HPDE6-E6E7 (cell line): ENCODE measurements at regions not wholly inside any gene's neighbourhood (a gene's known extent, or its start where the extent isn't known, plus 50 kb on each side); places are given as distances from the start of the nearest gene placed in this dataset.
"Not testable (repeated sequence)": the region's sequence is repeated elsewhere in the genome, so short reads cannot be mapped to it uniquely, and the experiment has no call there.

Source experiments
- DNase-seq: peaks from one replicate; pipeline ENCODE4 v3.0.0; 2011; ENCODE audit warnings: missing footprints; ENCODE audit errors: extremely low spot score

- no peak for DNase-seq
These were observed 705.9 kb downstream of the PDCD6IP start for GRCh38 chr3:34504366-34504765.

DNA sequence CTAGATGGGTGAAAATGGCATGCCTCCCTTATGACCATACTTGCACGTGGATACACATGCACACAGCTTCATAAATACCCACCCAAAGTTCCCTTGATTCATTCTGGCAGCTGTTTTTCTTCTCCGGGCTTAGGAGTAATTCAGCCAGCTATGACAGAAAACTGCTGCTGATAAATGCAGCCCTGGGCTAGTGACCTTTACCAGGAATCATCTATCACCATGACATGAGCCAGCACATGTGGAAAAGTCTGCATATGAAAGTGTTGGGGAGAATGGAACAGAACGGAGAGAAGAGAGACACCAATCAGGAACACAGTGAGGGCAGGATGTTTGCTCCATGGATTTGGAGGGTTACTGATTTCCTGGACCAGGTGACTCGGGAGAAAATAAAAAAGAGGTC is 706.3 kb downstream of the PDCD6IP start:
- DNase-seq, result no peak

- DNase-seq, result no peak
These were observed 710.3 kb downstream of the PDCD6IP start for GRCh38 chr3:34508732-34509131.

DNA sequence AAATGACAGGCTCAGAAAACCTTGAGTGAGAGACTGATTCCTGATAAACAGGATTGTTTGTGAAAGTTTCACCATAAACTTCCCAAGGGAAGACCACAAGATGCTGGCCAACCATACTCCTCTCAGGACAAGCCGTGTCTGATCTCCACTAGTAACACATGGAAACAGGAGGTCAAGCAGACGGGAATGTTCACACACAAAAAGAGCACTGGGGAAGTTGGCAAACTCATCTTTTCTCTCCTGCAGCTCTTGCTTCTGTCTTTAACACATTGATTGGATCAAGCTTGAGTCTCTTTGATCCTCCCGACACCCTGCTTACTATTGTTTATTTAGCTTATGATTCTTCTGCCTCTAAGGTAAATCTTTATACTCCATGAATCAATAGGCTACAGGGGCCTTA is 713.5 kb downstream of the PDCD6IP start:
- no peak for DNase-seq

DNA sequence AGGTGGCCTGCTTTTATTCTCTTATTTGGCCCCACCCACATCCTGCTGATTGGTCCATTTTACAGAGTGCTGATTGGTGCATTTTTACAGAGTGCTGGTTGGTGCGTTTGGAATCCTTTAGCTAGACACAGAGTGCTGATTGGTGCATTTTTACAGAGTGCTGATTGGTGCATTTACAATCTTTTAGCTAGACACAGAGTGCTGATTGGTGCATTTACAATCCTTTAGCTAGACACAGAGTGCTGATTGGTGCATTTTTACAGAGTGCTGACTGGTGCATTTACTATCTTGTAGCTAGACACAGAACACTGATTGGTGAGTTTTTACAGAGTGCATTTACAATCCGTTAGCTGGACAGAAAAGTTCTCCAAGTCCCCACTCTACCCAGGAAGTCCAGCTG is 720.6 kb downstream of the PDCD6IP start:
- DNase-seq, result not testable (repeated sequence)

GRCh38 chr3:34531156-34531555 is 732.7 kb downstream of the PDCD6IP start:
- DNase-seq, result no peak

DNA sequence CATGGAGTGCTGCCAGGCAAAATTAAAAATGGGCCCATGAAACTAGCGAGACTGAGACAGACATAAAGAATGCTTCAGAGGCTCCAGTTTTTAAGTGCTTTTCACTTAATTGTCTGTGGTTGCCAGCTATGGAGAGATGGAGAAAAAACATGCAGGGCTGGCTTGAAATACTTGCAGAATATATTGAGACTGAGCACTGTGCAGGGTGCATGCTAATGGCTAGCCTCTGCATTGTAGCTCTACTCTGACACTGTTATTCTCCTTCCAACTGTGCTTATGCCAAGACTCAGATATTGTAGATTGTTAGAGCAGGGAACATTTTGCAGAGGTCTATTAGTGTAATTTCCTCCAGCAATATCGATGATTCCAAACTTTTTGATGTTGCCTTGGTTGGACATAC is 735.0 kb downstream of the PDCD6IP start:
- no peak for DNase-seq

DNA sequence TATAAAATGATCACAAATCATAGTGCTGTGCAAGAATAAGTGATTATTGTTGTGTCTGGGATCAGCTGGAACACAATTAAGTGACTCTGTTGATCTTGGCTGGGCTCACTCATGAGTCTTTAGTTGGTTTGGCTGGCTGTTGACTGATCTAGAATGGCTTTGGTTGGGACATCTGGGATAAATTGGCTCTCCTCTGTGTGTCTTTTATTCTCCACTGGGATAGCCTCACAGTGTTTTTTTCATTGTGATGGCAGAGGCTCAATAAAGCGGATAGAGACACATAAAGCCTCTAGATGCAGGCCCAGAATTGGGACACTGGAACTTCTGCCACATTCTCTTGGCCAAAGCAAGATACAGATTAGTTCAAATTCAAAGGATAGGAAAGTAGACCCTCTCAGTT is 735.6 kb downstream of the PDCD6IP start:
- no peak for DNase-seq

GRCh38 chr3:34544136-34544535 is 745.7 kb downstream of the PDCD6IP start:
- DNase-seq, result no peak

DNA sequence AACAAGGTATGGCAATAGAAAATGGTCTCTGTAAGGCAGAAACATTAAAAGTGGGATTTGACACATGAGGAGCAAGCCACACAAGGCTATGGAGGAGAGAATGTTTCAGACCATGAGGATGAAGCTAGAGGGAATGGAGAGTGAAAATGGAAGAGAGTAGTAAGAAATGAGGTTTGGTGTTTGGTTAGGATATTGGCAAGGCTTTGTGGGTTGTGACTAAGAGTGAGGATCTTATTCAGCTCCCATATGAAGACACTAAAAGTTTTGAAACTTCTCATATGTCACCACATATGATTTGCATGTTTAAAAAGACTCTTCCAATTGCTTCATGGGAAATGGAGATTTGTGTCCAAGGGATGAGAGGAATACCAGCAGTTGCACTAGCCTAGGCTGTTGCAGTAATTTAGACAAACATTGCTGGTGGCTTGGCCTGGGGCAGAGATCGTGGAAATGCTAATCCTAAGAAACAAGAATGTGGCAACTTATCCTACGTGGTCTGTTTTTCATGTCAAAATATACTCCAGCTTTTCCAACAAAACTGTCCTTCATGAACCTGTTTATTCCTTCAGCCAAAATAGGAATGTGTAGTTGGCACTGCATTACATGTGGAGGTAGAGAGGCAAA is 749.0 kb downstream of the PDCD6IP start:
- DNase-seq, result no peak

DNA sequence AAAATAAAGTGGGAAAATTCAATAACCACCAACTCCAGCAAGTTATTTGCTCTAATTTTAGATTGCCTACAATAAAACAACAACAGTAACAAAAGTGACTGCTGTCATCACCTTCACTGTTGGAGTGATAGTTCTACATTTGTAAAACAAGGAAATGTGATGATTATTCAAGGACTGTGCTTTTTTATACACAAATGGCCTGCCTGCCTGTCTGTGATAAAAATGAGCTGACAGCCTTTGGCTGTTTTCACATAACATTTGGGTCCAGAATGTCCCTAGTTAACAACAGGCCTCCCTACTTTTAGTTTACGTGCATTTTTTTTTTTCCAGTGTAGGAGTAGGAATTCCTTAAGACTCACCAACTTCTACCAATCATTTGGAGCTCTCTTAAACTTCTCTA is 768.8 kb downstream of the PDCD6IP start:
- DNase-seq, result no peak

DNA sequence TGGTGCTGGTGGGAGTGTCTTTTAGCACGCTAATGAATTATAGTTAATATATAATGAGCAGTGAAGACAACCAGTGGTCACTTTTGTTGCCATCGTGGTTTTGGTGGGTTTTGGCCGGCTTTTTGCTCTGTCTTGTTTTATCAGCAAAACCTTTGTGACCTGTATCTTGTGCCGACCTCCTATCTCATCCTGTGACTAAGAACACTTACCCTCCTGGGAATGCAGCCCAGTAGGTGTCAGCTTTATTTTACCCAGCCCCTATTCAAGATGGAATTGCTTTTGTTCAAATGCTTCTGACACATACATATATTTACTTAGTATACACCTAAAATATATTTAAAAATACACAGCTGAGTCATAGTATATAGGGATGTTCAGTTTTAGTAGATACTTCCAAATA is 770.3 kb downstream of the PDCD6IP start:
- no peak for DNase-seq

GRCh38 chr3:34569437-34569836 is 771.0 kb downstream of the PDCD6IP start:
- no peak for DNase-seq

- no peak for DNase-seq
These were observed 772.7 kb downstream of the PDCD6IP start for GRCh38 chr3:34570916-34571705.

DNA sequence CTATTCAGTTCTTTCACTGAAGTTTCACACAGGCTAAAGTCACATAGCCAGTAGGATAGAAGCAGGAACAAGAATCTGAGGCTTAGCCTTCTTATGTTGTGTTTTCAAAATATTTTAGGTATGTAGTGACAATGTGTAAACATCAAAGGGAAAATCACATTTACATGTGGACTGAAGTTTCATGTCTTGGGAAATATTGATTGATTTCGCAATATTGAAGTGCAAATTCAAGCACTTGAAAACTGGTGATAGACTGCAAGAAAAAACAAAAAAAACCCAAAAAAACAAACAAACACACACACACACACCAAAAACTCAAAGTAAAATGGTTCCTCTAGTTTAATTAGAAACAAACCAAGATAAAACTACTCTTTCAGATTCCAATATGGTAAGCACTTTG is 773.3 kb downstream of the PDCD6IP start:
- DNase-seq, result no peak

- no peak for DNase-seq
These were observed 777.3 kb downstream of the PDCD6IP start for GRCh38 chr3:34575776-34576175.

DNA sequence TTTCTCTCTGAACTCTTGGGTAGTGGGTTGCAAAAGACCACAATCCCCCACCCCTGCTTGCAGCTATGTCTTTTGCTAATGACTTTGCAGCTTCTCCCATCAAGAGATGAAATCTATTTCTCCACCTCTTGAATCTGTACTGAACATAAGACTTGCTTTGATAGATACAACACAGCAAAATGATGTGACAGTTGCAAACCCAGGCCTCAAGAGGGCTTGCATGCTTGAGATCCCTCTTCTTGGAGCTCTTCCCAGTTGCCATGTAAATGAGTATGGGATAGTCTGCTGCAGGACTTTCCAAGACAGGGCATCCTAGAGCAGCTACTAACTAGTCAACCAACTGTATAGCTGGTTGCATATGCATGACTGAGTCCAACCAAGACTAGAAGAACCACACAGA is 783.6 kb downstream of the PDCD6IP start:
- DNase-seq, result no peak

GRCh38 chr3:34583451-34583850 is 785.0 kb downstream of the PDCD6IP start:
- DNase-seq, result no peak

GRCh38 chr3:34584971-34585370 is 786.5 kb downstream of the PDCD6IP start:
- DNase-seq, result no peak

DNA sequence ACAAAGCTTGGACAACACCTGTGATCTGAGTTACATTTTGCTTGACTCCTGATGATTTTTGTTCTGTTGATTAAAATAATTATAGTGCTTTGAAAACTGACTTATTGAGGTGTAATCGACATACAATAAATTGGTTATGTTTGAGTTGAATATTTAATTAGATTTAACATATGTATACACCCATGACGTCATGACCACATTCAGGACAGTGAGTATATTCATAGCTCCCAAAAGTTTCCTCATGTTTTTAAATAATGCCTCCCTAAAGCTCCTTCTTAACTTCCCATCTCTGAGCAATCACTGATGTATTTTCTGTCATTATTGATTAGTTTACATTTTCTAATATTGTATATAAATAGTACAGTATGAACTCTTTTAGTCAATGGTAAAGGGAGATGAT is 801.2 kb downstream of the PDCD6IP start:
- no peak for DNase-seq

- DNase-seq, result no peak
These were observed 821.6 kb downstream of the PDCD6IP start for GRCh38 chr3:34619990-34620389.

GRCh38 chr3:34626699-34627098 is 828.3 kb downstream of the PDCD6IP start:
- DNase-seq, result no peak

GRCh38 chr3:34634939-34635338 is 836.5 kb downstream of the PDCD6IP start:
- no peak for DNase-seq
